SU-DHL-6 (cell line): ENCODE measurements at regions not wholly inside any gene's neighbourhood (a gene's known extent, or its start where the extent isn't known, plus 50 kb on each side); places are given as distances from the start of the nearest gene placed in this dataset.

Experiments used
- EZH2phosphoT487 ChIP-seq: fragments of 200-600 bp; sonication (generic), shearing (Covaris generic); conservative IDR thresholded peaks from 2 replicates; pipeline ENCODE4 v1.6.1; 2018; ENCODE audit warnings: mild to moderate bottlenecking, antibody characterized with exemption, low read length, moderate library complexity, mixed read lengths
- TF ChIP-seq, protein P1 (sequence below): fragments of 200-600 bp; sonication (generic); IDR thresholded peaks from one replicate; pipeline ENCODE4 v1.5.1; 2017; ENCODE audit warnings: antibody characterized with exemption, mild to moderate bottlenecking, low read length, moderate library complexity; ENCODE audit not compliant: insufficient read depth, poor library complexity, severe bottlenecking

DNA sequence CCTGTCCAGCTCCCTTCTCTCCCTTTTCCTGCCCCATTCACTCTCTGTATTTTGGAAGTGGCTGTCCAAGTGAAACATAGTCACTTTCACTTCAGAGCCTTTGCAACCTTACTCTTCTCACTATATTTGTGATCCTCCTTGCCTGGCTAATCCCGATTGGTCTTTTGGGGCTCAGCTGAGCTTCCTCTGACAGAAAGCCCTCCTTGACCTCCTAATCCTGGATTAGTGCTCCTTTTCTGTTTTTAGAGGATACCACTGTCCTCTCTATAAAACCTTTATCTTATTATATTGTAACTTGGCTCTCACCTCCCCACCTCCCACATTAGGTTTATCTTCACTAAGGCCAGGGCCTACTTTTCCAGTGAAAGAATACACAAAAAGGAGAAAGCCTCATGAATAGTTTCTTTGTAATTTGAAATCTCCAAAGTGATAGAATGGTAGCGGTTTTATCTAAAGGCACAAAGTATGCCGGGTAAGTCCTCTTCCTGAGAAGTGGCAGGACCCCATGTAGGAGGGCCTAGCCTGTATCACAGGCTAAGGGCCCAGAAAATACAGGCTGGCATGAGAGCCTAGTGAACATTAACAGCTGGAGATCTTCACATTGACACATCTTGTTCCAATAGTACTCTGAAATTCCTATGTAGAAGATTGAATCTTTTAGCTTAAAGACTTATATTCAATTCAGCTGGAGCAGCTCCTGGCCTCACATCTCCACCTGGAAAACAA is 83.1 kb upstream of the GAREM1 start:
- TF ChIP-seq, protein P1, sequence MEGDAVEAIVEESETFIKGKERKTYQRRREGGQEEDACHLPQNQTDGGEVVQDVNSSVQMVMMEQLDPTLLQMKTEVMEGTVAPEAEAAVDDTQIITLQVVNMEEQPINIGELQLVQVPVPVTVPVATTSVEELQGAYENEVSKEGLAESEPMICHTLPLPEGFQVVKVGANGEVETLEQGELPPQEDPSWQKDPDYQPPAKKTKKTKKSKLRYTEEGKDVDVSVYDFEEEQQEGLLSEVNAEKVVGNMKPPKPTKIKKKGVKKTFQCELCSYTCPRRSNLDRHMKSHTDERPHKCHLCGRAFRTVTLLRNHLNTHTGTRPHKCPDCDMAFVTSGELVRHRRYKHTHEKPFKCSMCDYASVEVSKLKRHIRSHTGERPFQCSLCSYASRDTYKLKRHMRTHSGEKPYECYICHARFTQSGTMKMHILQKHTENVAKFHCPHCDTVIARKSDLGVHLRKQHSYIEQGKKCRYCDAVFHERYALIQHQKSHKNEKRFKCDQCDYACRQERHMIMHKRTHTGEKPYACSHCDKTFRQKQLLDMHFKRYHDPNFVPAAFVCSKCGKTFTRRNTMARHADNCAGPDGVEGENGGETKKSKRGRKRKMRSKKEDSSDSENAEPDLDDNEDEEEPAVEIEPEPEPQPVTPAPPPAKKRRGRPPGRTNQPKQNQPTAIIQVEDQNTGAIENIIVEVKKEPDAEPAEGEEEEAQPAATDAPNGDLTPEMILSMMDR, result no peak
- no peak for TF ChIP-seq EZH2phosphoT487
